IPS-NIHi7 (cell line): ENCODE measurements at regions not wholly inside any gene's neighbourhood (a gene's known extent, or its start where the extent isn't known, plus 50 kb on each side); places are given as distances from the start of the nearest gene placed in this dataset.
A peak's percentile ranks its signal among the peaks of the same experiment; 100 is the strongest.
"Not testable (repeated sequence)": the region's sequence is repeated elsewhere in the genome, so short reads cannot be mapped to it uniquely, and the experiment has no call there.

Source experiments
- DNase-seq: peaks from one replicate; pipeline ENCODE4 v3.0.0; 2012; ENCODE audit warnings: mixed read lengths; ENCODE audit errors: extremely low spot score

GRCh38 chr2:215862351-215862771 is 151.0 kb downstream of the MREG start:
- no peak for DNase-seq

DNA sequence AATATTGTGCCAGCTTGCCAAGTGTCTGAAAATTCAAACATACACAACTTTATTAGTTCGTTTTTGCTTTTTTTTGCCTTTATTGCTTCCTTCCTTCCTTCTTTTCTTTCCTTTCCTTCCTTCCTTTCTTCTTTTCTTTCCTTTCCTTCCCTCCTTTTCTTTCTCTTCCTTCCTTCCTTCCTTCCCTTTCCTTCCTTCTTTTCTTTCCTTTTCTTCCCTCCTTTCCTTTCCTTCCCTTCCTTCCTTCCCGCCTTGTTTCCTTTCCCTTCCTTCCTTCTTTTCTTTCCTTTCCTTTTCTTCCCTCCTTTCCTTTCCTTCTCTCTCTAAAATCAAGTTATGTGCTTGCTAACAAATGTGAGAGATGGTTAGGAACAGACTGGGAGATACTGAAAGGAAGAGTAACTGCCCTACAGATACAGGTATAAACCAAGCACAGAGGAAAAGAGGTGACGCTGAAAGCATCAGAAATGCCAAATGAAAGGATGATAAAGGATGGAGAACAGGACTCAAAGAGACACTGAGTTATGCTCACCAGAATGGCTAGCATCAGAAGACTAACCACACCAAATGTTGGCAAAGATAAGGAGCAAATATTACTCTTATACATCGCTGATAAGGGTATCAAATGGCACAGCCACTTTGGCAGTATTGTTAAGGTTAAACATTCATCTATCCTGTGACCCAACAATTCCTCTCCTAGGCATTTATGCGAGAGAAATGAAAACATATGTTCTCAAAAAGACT is 151.6 kb downstream of the MREG start:
- no peak for DNase-seq

- no peak for DNase-seq
Measured at GRCh38 chr2:215856080-215856479, 157.3 kb downstream of the MREG start.

DNA sequence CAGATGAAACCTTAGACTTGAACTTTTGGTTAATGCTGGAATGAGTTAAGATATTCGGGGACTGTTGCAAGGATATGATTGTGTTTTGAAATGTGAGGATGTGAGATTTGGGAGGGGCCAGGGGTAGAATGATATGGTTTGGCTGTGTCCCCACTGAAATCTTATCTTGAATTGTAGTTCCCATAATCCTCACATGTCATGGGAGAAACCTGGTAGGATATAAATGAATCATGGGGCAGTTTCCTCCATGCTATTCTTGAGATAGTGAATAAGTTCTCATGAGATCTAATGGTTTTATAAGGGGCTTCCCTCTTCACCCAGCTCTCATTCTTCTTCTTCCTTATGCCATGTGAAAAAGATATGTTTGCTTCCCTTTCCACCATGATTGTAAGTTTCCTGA is 158.0 kb downstream of the MREG start:
- not testable (repeated sequence) for DNase-seq

GRCh38 chr2:215854008-215854407 is 159.3 kb downstream of the MREG start:
- no peak for DNase-seq

DNA sequence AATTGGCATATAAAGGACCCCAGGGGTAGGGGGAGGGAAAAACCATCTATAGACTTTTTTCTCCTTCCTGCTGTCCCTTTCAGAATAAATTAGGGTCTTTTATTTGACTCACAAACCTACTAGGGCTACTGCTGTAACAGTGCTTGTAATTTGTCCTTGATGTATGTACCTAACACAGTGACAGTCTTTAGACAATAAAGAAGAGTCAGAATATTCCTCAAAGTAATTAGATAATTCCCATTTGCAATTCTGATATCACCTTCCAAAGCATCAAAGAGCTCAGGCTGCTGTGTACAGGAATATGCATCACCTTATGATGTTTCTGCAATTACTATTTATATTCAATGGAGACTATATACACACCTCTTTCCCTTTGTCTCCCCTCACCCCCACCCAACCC is 161.7 kb downstream of the MREG start:
- DNase-seq = no peak

- DNase-seq = no peak
Measured at GRCh38 chr2:215851082-215851481, 162.3 kb downstream of the MREG start.

GRCh38 chr2:215850380-215850779 is 163.0 kb downstream of the MREG start:
- DNase-seq = no peak

GRCh38 chr2:215849771-215850170 is 163.6 kb downstream of the MREG start:
- no peak for DNase-seq

- DNase-seq = no peak
Measured at GRCh38 chr2:215848698-215849097, 164.7 kb downstream of the MREG start.

DNA sequence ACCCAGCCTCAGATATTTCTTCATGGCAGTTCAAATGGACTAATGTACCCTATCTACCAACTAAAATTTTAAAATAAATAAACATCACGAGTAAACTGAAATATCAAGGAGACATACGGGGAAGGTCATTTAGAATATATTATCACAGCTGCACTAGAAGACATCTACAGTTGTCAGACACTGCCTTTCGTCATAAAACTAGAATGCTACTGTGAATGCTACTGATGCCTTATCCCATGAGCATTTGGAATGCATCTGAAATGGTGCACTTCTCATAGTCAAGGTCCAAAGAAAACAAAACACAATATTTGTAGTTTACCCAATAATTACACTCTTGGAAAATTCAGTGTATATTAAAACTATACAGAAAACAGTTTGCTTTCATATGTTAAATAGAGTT is 165.2 kb downstream of the MREG start:
- no peak for DNase-seq

DNA sequence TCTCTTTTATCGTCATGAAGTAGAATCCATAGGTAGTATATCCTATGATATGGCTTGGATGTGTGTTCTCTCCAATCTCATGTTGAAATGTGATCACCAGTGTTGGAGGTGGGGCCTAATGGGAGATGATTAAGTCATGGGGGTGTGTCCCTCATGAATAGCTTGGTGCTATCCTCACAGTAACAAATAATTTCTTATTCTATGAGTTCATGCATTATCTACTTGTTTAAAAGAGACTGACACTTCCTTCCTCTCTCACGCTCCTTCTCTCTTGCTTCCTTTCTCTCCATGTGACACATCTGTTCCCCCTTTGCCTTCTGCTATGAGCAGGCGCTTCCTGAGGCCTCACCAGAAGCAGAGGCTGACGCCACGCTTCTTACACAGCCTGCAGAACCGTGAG is 165.6 kb downstream of the MREG start:
- DNase-seq = no peak

- DNase-seq = no peak
Measured at GRCh38 chr2:215847056-215847455, 166.3 kb downstream of the MREG start.

DNA sequence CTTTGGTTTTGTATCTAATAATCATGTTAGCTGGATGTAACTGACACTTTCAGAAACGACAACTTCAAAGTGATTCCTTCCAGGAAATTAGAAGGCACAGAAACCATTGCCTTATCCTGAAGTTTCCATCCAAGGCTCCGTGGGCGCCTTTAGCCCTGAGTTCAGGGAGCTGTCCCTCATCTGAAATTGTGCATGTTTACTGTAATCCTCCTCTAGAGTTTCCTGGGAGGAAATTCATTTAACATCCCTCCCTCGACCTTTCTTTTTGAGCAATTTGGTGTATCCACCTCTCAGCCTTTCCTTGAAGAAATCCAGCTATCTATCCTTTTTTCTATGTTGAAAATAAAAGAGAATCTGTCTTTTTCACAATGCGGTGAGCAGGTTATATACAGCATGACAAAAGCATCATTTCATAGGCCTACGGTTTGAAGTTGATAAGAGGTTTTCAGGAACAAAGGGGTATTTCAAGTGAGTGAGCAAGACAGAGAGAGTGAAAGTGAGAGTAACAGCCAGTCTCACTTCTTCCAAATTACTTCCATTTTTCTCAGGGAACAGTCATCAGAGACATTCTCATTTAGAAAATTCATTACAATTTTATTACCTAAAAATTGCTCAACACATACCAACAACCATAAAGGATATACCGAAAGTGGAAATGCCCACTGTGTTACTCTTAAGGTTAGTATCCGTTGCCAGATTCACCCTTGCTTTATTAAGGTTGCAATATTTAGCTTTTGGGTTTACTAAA is 167.3 kb downstream of the MREG start:
- DNase-seq = no peak

GRCh38 chr2:215843579-215843978 is 169.8 kb downstream of the MREG start:
- no peak for DNase-seq

DNA sequence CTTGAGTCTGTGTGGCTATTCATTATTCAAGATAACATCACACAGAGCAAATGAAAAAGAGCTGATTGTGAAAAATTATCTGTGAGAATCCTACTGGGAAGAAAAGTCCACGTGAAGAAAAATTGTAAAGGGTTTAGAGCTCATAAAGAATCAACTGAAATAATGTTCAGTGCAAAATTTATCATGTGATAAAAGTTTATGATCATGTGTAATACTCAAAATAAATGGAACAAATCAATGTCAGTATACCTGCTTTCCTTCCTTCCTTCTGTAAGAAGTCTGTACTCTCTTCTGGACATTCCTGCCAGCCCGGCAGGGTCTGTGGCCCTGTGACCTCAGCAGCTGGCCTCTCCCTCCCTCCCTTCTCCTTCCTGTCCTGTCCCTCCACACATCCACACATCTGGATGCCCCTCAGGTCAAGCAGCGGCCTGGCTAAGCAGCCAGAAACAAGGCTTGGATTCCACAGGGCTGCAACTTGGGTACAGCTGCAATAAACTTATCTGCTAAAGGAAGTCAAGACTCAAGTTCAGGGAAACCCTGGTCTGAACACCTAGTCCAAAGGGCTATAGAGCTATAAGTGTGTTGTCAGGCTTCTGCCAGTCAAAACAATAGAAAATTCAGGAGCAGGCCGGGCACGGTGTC is 172.1 kb downstream of the MREG start:
- no peak for DNase-seq

GRCh38 chr2:215839816-215840215 is 173.5 kb downstream of the MREG start:
- peak; percentile 31 for DNase-seq

DNA sequence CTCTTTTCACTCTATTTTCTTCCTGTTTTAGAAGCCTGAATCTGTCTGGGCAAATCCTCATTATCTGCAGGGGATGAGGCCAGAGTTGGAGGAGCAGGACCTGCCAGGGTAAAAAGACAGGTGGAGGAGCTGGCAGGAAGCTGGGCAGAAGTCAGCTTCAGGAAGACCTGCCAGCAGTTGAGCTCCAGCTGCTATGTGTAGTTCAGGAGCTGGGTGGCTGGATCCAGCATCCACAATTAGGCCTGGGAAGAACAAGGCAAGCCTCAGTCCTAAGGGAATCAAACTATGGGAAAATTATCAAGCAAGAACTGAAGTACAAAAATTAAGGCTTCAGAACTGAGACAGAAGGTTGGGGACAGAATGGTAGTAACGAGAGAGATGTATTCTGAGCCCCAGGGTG is 174.0 kb downstream of the MREG start:
- no peak for DNase-seq

DNA sequence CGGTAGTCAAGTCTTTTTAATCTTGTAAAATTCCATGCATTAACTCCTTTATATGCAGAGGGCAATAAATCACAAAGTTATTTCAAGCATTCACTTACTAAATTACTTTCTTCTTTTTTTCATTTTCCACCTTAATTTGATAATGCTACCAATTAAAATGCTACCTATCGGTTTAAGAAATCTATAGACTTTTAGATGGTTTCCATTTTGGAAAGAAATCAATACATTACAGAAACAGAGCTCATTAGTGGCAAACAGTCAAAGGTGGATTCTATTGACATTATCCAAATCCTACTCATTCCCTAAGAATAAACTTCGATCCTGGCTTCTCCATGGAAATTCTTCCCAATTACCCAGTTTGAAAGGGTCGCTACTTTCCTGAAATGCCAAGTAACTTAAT is 176.5 kb downstream of the MREG start:
- no peak for DNase-seq

- no peak for DNase-seq
Measured at GRCh38 chr2:215835657-215836056, 177.7 kb downstream of the MREG start.

GRCh38 chr2:215835231-215835630 is 178.1 kb downstream of the MREG start:
- no peak for DNase-seq

GRCh38 chr2:215833531-215834162 is 179.7 kb downstream of the MREG start:
- DNase-seq = peak; percentile 22
